ENCODE measurements at regions not wholly inside any gene's neighbourhood (a gene's known extent, or its start where the extent isn't known, plus 50 kb on each side); places are given as distances from the start of the nearest gene placed in this dataset.

GRCh38 chr1:90193116-90193515, 198.2 kb downstream of the ZNF326 start:
- Mint-ChIP-seq H3K4me3 (ENCODE audit: unreplicated experiment) (no peak overlapping the region), H3K36me3 (ENCODE audit: insufficient read depth, unreplicated experiment) (no peaks in the 10 kb centered on the region), H3K9me3 (ENCODE audit: unreplicated experiment) (no peaks in the 10 kb centered on the region), H3K27ac (ENCODE audit: low read depth, unreplicated experiment) (no peak overlapping the region), H3K4me1 (ENCODE audit: insufficient read depth, unreplicated experiment) (peaks cover 9% of the 10 kb centered on the region), H3K27me3 (ENCODE audit: insufficient read depth, unreplicated experiment) (no peaks in the 10 kb centered on the region)
- DNase-seq (ENCODE audit: unreplicated experiment): no peak
- ChIA-PET CTCF (interaction anchor here (0.6 kb wide), 1 partner anchor 774 kb away, joined by 3 read pairs; no protein-coding TSS in a partner anchor), POLR2A (no interaction called here)
- TF ChIP-seq CTCF (IDR thresholded peaks at IDR 0.05; ENCODE audit: unreplicated experiment): no peak
- BruUV-seq (replicated peaks): no TSS peak
- intact Hi-C loops (cut with micrococcal nuclease): no loop called here

GRCh38 chr1:90192408-90192807, 197.5 kb downstream of the ZNF326 start:
- H3K27ac Mint-ChIP-seq (ENCODE audit: low read depth, unreplicated experiment): no peak overlapping the region
- no peak for TF ChIP-seq CTCF (IDR thresholded peaks at IDR 0.05; ENCODE audit: unreplicated experiment)

GRCh38 chr1:90190523-90190922, 195.6 kb downstream of the ZNF326 start:
- no peak for DNase-seq (ENCODE audit: unreplicated experiment)
- CTCF ChIA-PET: interaction anchor here (0.5 kb wide), 1 partner anchor 410 kb away, joined by 8 read pairs; no protein-coding TSS in a partner anchor
- TF ChIP-seq CTCF (IDR thresholded peaks at IDR 0.05; ENCODE audit: unreplicated experiment): no peak
- POLR2A ChIA-PET: interaction anchor here (1.0 kb wide), 1 partner anchor 12 kb away, joined by 3 read pairs; no protein-coding TSS in a partner anchor
- H3K27me3 Mint-ChIP-seq (ENCODE audit: insufficient read depth, unreplicated experiment): no peaks in the 10 kb centered on the region
- no peak overlapping the region for H3K4me3 Mint-ChIP-seq (ENCODE audit: unreplicated experiment)
- no TSS peak for BruUV-seq (replicated peaks)
- H3K9me3 Mint-ChIP-seq (ENCODE audit: unreplicated experiment): no peaks in the 10 kb centered on the region
- H3K4me1 Mint-ChIP-seq (ENCODE audit: insufficient read depth, unreplicated experiment): peaks cover 9% of the 10 kb centered on the region
- no peak overlapping the region for H3K27ac Mint-ChIP-seq (ENCODE audit: low read depth, unreplicated experiment)
- intact Hi-C loops (cut with micrococcal nuclease): no loop called here
- no peaks in the 10 kb centered on the region for H3K36me3 Mint-ChIP-seq (ENCODE audit: insufficient read depth, unreplicated experiment)

More at GRCh38 chr1:90192408-90192807, 197.5 kb downstream of the ZNF326 start:
- no peaks in the 10 kb centered on the region for H3K27me3 Mint-ChIP-seq (ENCODE audit: insufficient read depth, unreplicated experiment)
- ChIA-PET POLR2A (no interaction called here), CTCF (no interaction called here)
- peaks cover 9% of the 10 kb centered on the region for H3K4me1 Mint-ChIP-seq (ENCODE audit: insufficient read depth, unreplicated experiment)
- BruUV-seq (replicated peaks): no TSS peak
- no peak for DNase-seq (ENCODE audit: unreplicated experiment)
- intact Hi-C loops (cut with micrococcal nuclease): no loop called here
- no peaks in the 10 kb centered on the region for H3K9me3 Mint-ChIP-seq (ENCODE audit: unreplicated experiment)
- no peak overlapping the region for H3K4me3 Mint-ChIP-seq (ENCODE audit: unreplicated experiment)
- H3K36me3 Mint-ChIP-seq (ENCODE audit: insufficient read depth, unreplicated experiment): no peaks in the 10 kb centered on the region

GRCh38 chr1:90189889-90190288, 195.0 kb downstream of the ZNF326 start:
- BruUV-seq (replicated peaks): no TSS peak
- Mint-ChIP-seq H3K9me3 (ENCODE audit: unreplicated experiment) (no peaks in the 10 kb centered on the region), H3K27me3 (ENCODE audit: insufficient read depth, unreplicated experiment) (no peaks in the 10 kb centered on the region), H3K27ac (ENCODE audit: low read depth, unreplicated experiment) (no peak overlapping the region), H3K36me3 (ENCODE audit: insufficient read depth, unreplicated experiment) (no peaks in the 10 kb centered on the region), H3K4me3 (ENCODE audit: unreplicated experiment) (no peak overlapping the region), H3K4me1 (ENCODE audit: insufficient read depth, unreplicated experiment) (peaks cover 9% of the 10 kb centered on the region)
- DNase-seq (ENCODE audit: unreplicated experiment): no peak
- CTCF ChIA-PET: no interaction called here
- intact Hi-C loops (cut with micrococcal nuclease): no loop called here
- POLR2A ChIA-PET: no interaction called here
- TF ChIP-seq CTCF (IDR thresholded peaks at IDR 0.05; ENCODE audit: unreplicated experiment): no peak

Measured in MCF 10A (cell line).